BJ (cell line): ENCODE measurements at regions not wholly inside any gene's neighbourhood (a gene's known extent, or its start where the extent isn't known, plus 50 kb on each side); places are given as distances from the start of the nearest gene placed in this dataset.
"Not testable (repeated sequence)": the region's sequence is repeated elsewhere in the genome, so short reads cannot be mapped to it uniquely, and the experiment has no call there.

ENCODE experiments used
- CTCF ChIA-PET: fragments of 350-600 bp; formaldehyde crosslinking; extraction: SDS; loops from one replicate; lab custom pipeline; 2021; ENCODE audit warnings: antibody characterized with exemption, inconsistent platforms; lab: Yijun Ruan, JAX
- POLR2A ChIA-PET: fragments of 300-600 bp; sonication (Branson Sonifier 250); formaldehyde crosslinking; extraction: SDS; loops from one replicate; lab custom pipeline; 2021; ENCODE audit warnings: antibody characterized with exemption; lab: Charles Lee
- DNase-seq: peaks from one replicate; pipeline ENCODE4 v3.0.0-alpha.2; 2011; ENCODE audit warnings: low read depth
- H3K27me3 ChIP-seq: 2 replicates; pipeline ENCODE4 v1.6.0; 2011; ENCODE audit warnings: low read length; ENCODE audit not compliant: control insufficient read depth, insufficient read depth
- H3K36me3 ChIP-seq: 2 replicates; pipeline ENCODE4 v1.5.1; 2011; ENCODE audit warnings: low read length; ENCODE audit not compliant: control insufficient read depth, insufficient read depth
- H3K4me3 ChIP-seq: 2 replicates; pipeline ENCODE4 v1.5.1; 2011; ENCODE audit warnings: low read depth, mild to moderate bottlenecking, control low read depth, low read length
- TF ChIP-seq, protein P1 (sequence below): IDR thresholded peaks from 2 replicates; pipeline ENCODE4 v1.5.1; 2011; ENCODE audit warnings: low read depth, mild to moderate bottlenecking, control low read depth, inconsistent platforms, low read length, moderate library complexity; ENCODE audit not compliant: insufficient read depth

DNA sequence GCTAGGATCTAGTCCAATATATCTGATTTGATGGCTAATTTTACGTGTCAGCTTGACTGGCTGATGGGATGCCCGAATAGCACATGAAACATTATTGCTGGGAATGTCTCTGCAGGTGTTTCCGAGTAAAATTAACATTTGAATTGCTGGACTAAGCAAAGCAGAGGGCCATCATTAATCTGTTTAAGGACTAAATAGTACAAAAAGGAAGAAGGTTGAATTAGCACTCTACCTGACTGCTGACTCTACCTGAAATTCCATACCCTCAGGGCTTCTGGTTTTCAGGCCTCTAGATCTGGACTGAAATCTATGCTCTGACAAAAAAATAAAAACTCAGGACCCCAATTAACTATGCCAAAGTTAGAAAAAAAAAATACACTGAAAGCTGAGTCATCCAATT, 1021.9 kb downstream of the FAM133A start:
- Histone ChIP-seq H3K27me3 (no peaks in the 10 kb centered on the region), H3K4me3 (no peak overlapping the region), H3K36me3 (no peaks in the 10 kb centered on the region)
- no peak for DNase-seq
- CTCF ChIA-PET: no interaction called here
- POLR2A ChIA-PET: no interaction called here
- TF ChIP-seq, protein P1, sequence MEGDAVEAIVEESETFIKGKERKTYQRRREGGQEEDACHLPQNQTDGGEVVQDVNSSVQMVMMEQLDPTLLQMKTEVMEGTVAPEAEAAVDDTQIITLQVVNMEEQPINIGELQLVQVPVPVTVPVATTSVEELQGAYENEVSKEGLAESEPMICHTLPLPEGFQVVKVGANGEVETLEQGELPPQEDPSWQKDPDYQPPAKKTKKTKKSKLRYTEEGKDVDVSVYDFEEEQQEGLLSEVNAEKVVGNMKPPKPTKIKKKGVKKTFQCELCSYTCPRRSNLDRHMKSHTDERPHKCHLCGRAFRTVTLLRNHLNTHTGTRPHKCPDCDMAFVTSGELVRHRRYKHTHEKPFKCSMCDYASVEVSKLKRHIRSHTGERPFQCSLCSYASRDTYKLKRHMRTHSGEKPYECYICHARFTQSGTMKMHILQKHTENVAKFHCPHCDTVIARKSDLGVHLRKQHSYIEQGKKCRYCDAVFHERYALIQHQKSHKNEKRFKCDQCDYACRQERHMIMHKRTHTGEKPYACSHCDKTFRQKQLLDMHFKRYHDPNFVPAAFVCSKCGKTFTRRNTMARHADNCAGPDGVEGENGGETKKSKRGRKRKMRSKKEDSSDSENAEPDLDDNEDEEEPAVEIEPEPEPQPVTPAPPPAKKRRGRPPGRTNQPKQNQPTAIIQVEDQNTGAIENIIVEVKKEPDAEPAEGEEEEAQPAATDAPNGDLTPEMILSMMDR: no peak

GRCh38 chrX:94704348-94705256, 1030.6 kb downstream of the FAM133A start:
- POLR2A ChIA-PET, H3K27me3 ChIP-seq, CTCF ChIA-PET, DNase-seq, H3K4me3 ChIP-seq, H3K36me3 ChIP-seq: not testable (repeated sequence)

GRCh38 chrX:94721386-94721785, 1047.4 kb downstream of the FAM133A start:
- ChIA-PET POLR2A (no interaction called here), CTCF (no interaction called here)
- DNase-seq: no peak
- Histone ChIP-seq H3K36me3 (no peaks in the 10 kb centered on the region), H3K27me3 (no peaks in the 10 kb centered on the region), H3K4me3 (no peak overlapping the region)
- TF ChIP-seq, protein P1: no peak

- TF ChIP-seq, protein P1: no peak
- Histone ChIP-seq H3K4me3 (no peak overlapping the region), H3K27me3 (no peaks in the 10 kb centered on the region), H3K36me3 (no peaks in the 10 kb centered on the region)
- CTCF ChIA-PET: no interaction called here
- POLR2A ChIA-PET: no interaction called here
- no peak for DNase-seq
These were observed 1048.6 kb downstream of the FAM133A start for GRCh38 chrX:94722578-94722977.

- DNase-seq: no peak
- TF ChIP-seq, protein P1: no peak
- Histone ChIP-seq H3K4me3 (no peak overlapping the region), H3K36me3 (no peaks in the 10 kb centered on the region), H3K27me3 (no peaks in the 10 kb centered on the region)
- CTCF ChIA-PET: no interaction called here
- POLR2A ChIA-PET: no interaction called here
These were observed 1068.8 kb downstream of the FAM133A start for GRCh38 chrX:94742772-94743171.

DNA sequence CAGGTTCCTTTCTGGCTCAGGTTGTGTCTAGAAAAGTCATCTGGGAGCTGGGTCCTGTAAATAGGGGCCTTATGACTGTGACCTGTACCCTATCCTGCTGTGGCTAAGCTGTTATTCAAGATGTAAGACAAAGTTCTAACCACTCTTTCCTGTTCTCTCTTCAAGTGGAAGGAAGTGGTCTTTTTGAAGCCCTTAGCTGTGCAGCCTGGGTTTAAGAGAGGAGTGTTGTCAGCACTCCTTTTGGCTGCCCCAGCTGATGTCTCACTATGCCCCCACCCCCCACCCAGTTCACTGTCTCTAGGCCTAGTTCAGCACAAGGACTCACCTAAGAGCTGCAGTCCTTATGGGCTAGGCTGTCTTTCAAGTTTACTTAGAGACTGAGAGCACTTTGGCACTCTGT, 1069.5 kb downstream of the FAM133A start:
- DNase-seq: no peak
- no peaks in the 10 kb centered on the region for H3K36me3 ChIP-seq
- no peak overlapping the region for H3K4me3 ChIP-seq
- CTCF ChIA-PET: no interaction called here
- no peaks in the 10 kb centered on the region for H3K27me3 ChIP-seq
- POLR2A ChIA-PET: no interaction called here
- TF ChIP-seq, protein P1: no peak
